Keratinocyte (primary cell): ENCODE measurements at regions not wholly inside any gene's neighbourhood (a gene's known extent, or its start where the extent isn't known, plus 50 kb on each side); places are given as distances from the start of the nearest gene placed in this dataset.
"Not testable (repeated sequence)": the region's sequence is repeated elsewhere in the genome, so short reads cannot be mapped to it uniquely, and the experiment has no call there.

ENCODE experiments used
- DNase-seq: peaks from one replicate; pipeline ENCODE4 v3.0.0-alpha.2; 2011; ENCODE audit warnings: low read depth, missing footprints, low spot score
- FAIRE-seq: peaks from 2 replicates; lab custom pipeline; 2011; peaks lifted over from hg19 to GRCh38; lab: Jason Lieb, UNC
- H2AFZ ChIP-seq: 2 replicates; pipeline ENCODE4 v1.6.0; 2012; ENCODE audit warnings: low read length, control low read depth, inconsistent platforms; ENCODE audit not compliant: control insufficient read depth
- H3K27ac ChIP-seq: 2 replicates; pipeline ENCODE4 v1.5.1; 2011; ENCODE audit warnings: low read length; ENCODE audit not compliant: control insufficient read depth, insufficient read depth
- H3K27me3 ChIP-seq: 3 replicates; pipeline ENCODE4 v1.6.0; 2011; ENCODE audit warnings: low read length; ENCODE audit not compliant: control insufficient read depth, insufficient read depth; ENCODE audit errors: extremely low read depth
- H3K36me3 ChIP-seq, 2 experiments: 2 replicates in 1 of 2; 3 replicates in 1 of 2; pipeline ENCODE4 v1.5.1; 2011; ENCODE audit warnings: low read length in 2 of 2, mild to moderate bottlenecking in 1 of 2; ENCODE audit not compliant: control insufficient read depth in 2 of 2, insufficient read depth in 2 of 2; ENCODE audit errors: extremely low read depth in 1 of 2
- H3K4me1 ChIP-seq: 3 replicates; pipeline ENCODE4 v1.5.1; 2011; ENCODE audit warnings: low read length; ENCODE audit not compliant: control insufficient read depth, insufficient read depth; ENCODE audit errors: extremely low read depth
- H3K4me2 ChIP-seq: 3 replicates; pipeline ENCODE4 v1.6.0; 2011; ENCODE audit warnings: low read depth, low read length; ENCODE audit not compliant: control insufficient read depth, insufficient read depth; ENCODE audit errors: extremely low read depth
- H3K4me3 ChIP-seq, 3 experiments: fragments of 200-600 bp in 1 of 3; sonication (generic) in 1 of 3; 2 replicates in 2 of 3; 3 replicates in 1 of 3; pipeline ENCODE4 v1.5.1; 2011 to 2016; ENCODE audit warnings: low read length in 3 of 3, mild to moderate bottlenecking in 3 of 3, control low read depth in 2 of 3, inconsistent platforms in 1 of 3, low read depth in 1 of 3, mixed read lengths in 1 of 3, mixed run types in 1 of 3, moderate library complexity in 1 of 3; ENCODE audit not compliant: control insufficient read depth in 2 of 3, insufficient read depth in 2 of 3; ENCODE audit errors: extremely low read depth in 1 of 3
- H3K79me2 ChIP-seq: 2 replicates; pipeline ENCODE4 v1.6.0; 2012; ENCODE audit warnings: low read length; ENCODE audit not compliant: control insufficient read depth, insufficient read depth
- H3K9ac ChIP-seq: 3 replicates; pipeline ENCODE4 v1.6.0; 2011; ENCODE audit warnings: low read length; ENCODE audit not compliant: control insufficient read depth, insufficient read depth; ENCODE audit errors: extremely low read depth
- H3K9me1 ChIP-seq: 3 replicates; pipeline ENCODE4 v1.6.0; 2011; ENCODE audit warnings: low read length; ENCODE audit not compliant: control insufficient read depth, insufficient read depth; ENCODE audit errors: extremely low read depth
- H3K9me3 ChIP-seq: 2 replicates; pipeline ENCODE4 v1.5.1; 2012; ENCODE audit warnings: low read depth, low read length; ENCODE audit not compliant: control insufficient read depth
- H4K20me1 ChIP-seq: 3 replicates; pipeline ENCODE4 v1.6.0; 2011; ENCODE audit warnings: low read length; ENCODE audit not compliant: control insufficient read depth, insufficient read depth; ENCODE audit errors: extremely low read depth
- dilution Hi-C: fragments of 300-500 bp; cut with MboI; formaldehyde crosslinking; loops from one replicate; pipeline ENCODE4 v1.7.0; 2020; ENCODE audit warnings: low sequenced_read_pairs; ENCODE audit not compliant: extremely low pct_ligation_motif_present

DNA sequence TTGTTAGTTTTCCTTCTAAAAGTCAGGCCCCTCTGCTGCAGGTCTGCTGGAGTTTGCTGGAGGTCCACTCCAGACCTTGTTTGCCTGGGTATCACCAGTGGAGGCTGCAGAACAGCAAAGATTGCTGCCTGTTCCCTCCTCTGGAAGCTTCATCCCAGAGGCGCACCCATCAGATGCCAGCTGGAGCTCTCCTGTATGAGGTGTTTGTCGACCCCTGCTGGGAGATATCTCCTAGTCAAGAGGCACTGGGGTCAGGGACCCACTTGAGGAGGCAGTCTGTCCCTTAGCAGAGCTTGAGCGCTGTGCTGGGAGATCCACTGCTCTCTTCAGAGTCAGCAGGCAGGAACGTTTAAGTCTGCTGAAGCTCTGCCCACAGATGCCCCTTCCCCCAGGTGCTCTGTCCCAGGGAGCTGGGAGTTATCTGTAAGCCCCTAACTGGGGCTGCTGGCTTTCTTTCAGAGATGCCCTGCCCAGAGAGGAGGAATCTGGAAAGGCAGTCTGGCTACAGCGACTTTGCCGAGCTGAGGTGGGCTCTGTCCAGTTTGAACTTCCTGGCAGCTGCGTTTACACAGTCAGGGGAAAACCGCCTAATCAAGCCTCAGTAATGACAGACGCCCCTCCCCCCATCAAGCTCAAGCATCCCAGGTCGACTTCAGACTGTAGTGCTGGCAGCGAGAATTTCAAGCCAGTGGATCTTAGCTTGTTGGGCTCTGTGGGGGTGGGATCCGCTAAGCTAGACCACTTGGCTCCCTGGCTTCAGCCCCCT, 49.9 kb upstream of the PGBD5 start:
- H2AFZ ChIP-seq, H3K27ac ChIP-seq, H4K20me1 ChIP-seq, H3K9me3 ChIP-seq, H3K4me1 ChIP-seq, H3K79me2 ChIP-seq, H3K27me3 ChIP-seq, H3K4me2 ChIP-seq, dilution Hi-C loops, H3K4me3 ChIP-seq, DNase-seq, H3K9ac ChIP-seq, H3K9me1 ChIP-seq, FAIRE-seq, H3K36me3 ChIP-seq: not testable (repeated sequence)
